HCT116 (cell line): ENCODE measurements at regions not wholly inside any gene's neighbourhood (a gene's known extent, or its start where the extent isn't known, plus 50 kb on each side); places are given as distances from the start of the nearest gene placed in this dataset.

Source experiments
- ATAC-seq: fragments of 200-7000 bp; cut with Tn5 transposase; 2 replicates; pipeline ENCODE4 v1.9.1; 2020; ENCODE audit warnings: mild to moderate bottlenecking, moderate library complexity
- BruUV-seq: library from RNA; stranded (reverse); fragments of 400-500 nt; replicated peaks from 2 replicates; lab custom pipeline; 2021; lab: Mats Ljungman, UMichigan
- CTCF ChIA-PET: fragments of 300-600 bp; sonication (Branson Sonifier 250); formaldehyde crosslinking; loops from one replicate; lab custom pipeline; 2021; ENCODE audit warnings: antibody characterized with exemption; lab: Charles Lee
- POLR2A ChIA-PET: fragments of 300-600, 350-600 bp; sonication (Branson Sonifier 250); formaldehyde crosslinking; loops from one replicate; lab custom pipeline; 2021; ENCODE audit warnings: antibody characterized with exemption; lab: Charles Lee
- RAD21 ChIA-PET, 2 experiments: fragments of 300-600 bp; sonication (Branson Sonifier 250); formaldehyde crosslinking; loops; one replicate each; lab custom pipeline; 2023; ENCODE audit warnings: low total read pairs in 2 of 2; ENCODE audit not compliant: uncharacterized antibody in 2 of 2, unreplicated experiment in 2 of 2, low non-redundant PET in 1 of 2; lab: Charles Lee
- DNase-seq: peaks from one replicate; pipeline ENCODE4 v3.0.0-alpha.2; 2010; ENCODE audit warnings: low read depth, low spot score
- H2AFZ ChIP-seq: fragments of 200-600 bp; shearing (Covaris generic), sonication (generic); 2 replicates; pipeline ENCODE4 v1.6.1; 2017; ENCODE audit warnings: low read depth, mixed run types, mixed read lengths, antibody characterized with exemption, low read length; ENCODE audit not compliant: poor library complexity, severe bottlenecking
- H3K27ac ChIP-seq: 2 replicates; pipeline ENCODE4 v1.5.1; 2012; ENCODE audit warnings: low read depth, low read length
- H3K27me3 ChIP-seq: fragments of 200-600 bp; sonication (generic); 2 replicates; pipeline ENCODE4 v1.6.1; 2016; ENCODE audit warnings: mixed run types, low read length, mixed read lengths; ENCODE audit not compliant: insufficient read depth
- H3K36me3 ChIP-seq, 2 experiments: fragments of 200-500 bp in 1 of 2; fragments of 200-600 bp in 1 of 2; sonication (Bioruptor generic) in 1 of 2; sonication (generic) in 1 of 2; 2 replicates each; pipeline versions ENCODE4 v1.5.1 to v1.6.1; 2014 to 2016; ENCODE audit warnings: low read length in 2 of 2, inconsistent platforms in 1 of 2, mixed read lengths in 1 of 2, mixed run types in 1 of 2; ENCODE audit not compliant: insufficient read depth in 2 of 2, control insufficient read depth in 1 of 2
- H3K4me1 ChIP-seq, 2 experiments: fragments of 200-600 bp in 1 of 2; sonication (generic) in 1 of 2; 2 replicates each; pipeline versions ENCODE4 v1.5.1 to v1.6.1; 2012 to 2017; ENCODE audit warnings: low read length in 2 of 2, inconsistent platforms in 1 of 2, mild to moderate bottlenecking in 1 of 2, mixed read lengths in 1 of 2, mixed run types in 1 of 2, moderate library complexity in 1 of 2; ENCODE audit not compliant: insufficient read depth in 2 of 2, control insufficient read depth in 1 of 2
- H3K4me2 ChIP-seq: fragments of 200-600 bp; sonication (generic); 2 replicates; pipeline ENCODE4 v1.6.1; 2017; ENCODE audit warnings: mixed run types, low read length, mixed read lengths
- H3K4me3 ChIP-seq, 2 experiments: fragments of 200-600 bp in 1 of 2; sonication (generic) in 1 of 2; replicated peaks in 1 of 2; 2 replicates each; pipeline ENCODE4 v1.5.1; 2011 to 2016; ENCODE audit warnings: low read length in 2 of 2, control low read depth in 1 of 2, low read depth in 1 of 2, mild to moderate bottlenecking in 1 of 2, mixed read lengths in 1 of 2, mixed run types in 1 of 2
- H3K79me2 ChIP-seq: fragments of 200-600 bp; sonication (generic); 2 replicates; pipeline ENCODE4 v1.6.1; 2017; ENCODE audit warnings: mild to moderate bottlenecking, mixed run types, low read length, moderate library complexity, mixed read lengths; ENCODE audit not compliant: insufficient read depth
- H3K9ac ChIP-seq: fragments of 200-600 bp; sonication (generic); 2 replicates; pipeline ENCODE4 v1.6.1; 2016; ENCODE audit warnings: low read length, mixed read lengths
- H3K9me2 ChIP-seq: fragments of 200-600 bp; sonication (generic), shearing (Covaris generic); 2 replicates; pipeline ENCODE4 v1.6.1; 2017; ENCODE audit warnings: mixed run types, mild to moderate bottlenecking, moderate library complexity; ENCODE audit not compliant: insufficient read depth
- H3K9me3 ChIP-seq, 2 experiments: fragments of 200-500 bp in 1 of 2; fragments of 200-600 bp in 1 of 2; sonication (Bioruptor generic) in 1 of 2; sonication (generic) in 1 of 2; 2 replicates each; pipeline ENCODE4 v1.6.1; 2014 to 2017; ENCODE audit warnings: low read length in 2 of 2, mixed read lengths in 2 of 2, inconsistent platforms in 1 of 2, low read depth in 1 of 2, mild to moderate bottlenecking in 1 of 2, mixed run types in 1 of 2, moderate library complexity in 1 of 2; ENCODE audit not compliant: control insufficient read depth in 1 of 2, insufficient read depth in 1 of 2
- H4K20me1 ChIP-seq: fragments of 200-600 bp; sonication (generic), shearing (Covaris generic); 2 replicates; pipeline ENCODE4 v1.6.1; 2017; ENCODE audit warnings: mixed run types, mild to moderate bottlenecking, moderate library complexity; ENCODE audit not compliant: insufficient read depth
- CEBPB ChIP-seq: IDR thresholded peaks from 2 replicates; pipeline ENCODE4 v1.6.1; 2012; ENCODE audit warnings: low read depth
- EZH2 ChIP-seq: fragments of 200-600 bp; sonication (generic); IDR thresholded peaks from 2 replicates; pipeline ENCODE4 v1.6.1; 2017; ENCODE audit warnings: antibody characterized with exemption, mixed run types
- POLR2AphosphoS5 ChIP-seq: IDR thresholded peaks from 2 replicates; pipeline ENCODE4 v1.6.1; 2011; ENCODE audit warnings: mild to moderate bottlenecking, low read depth, low read length, moderate library complexity
- REST ChIP-seq: IDR thresholded peaks from 2 replicates; pipeline ENCODE4 v1.6.1; 2012; ENCODE audit warnings: low read depth
- SIN3A ChIP-seq: IDR thresholded peaks from 2 replicates; pipeline ENCODE4 v1.6.1; 2012; ENCODE audit warnings: low read depth
- SP1 ChIP-seq: IDR thresholded peaks from 2 replicates; pipeline ENCODE4 v1.6.1; 2012; ENCODE audit warnings: low read depth
- YY1 ChIP-seq: IDR thresholded peaks from 2 replicates; pipeline ENCODE4 v1.6.1; 2011; ENCODE audit warnings: low read length, low read depth, moderate library complexity, mild to moderate bottlenecking; ENCODE audit not compliant: insufficient replicate concordance; ENCODE audit errors: extremely low read depth
- ZNF274 ChIP-seq: fragments of 200-500 bp; sonication (Bioruptor generic); IDR thresholded peaks from 2 replicates; pipeline ENCODE4 v1.6.1; 2014; ENCODE audit warnings: mild to moderate bottlenecking, low read depth, low read length, inconsistent platforms
- intact Hi-C: fragments of 100-400 bp; cut with micrococcal nuclease; formaldehyde crosslinking; loops from 2 replicates; pipeline ENCODE4 v1.10.0; 2022
- TF ChIP-seq, protein P1 (sequence below): IDR thresholded peaks from 2 replicates; pipeline ENCODE4 v1.6.1; 2012
- TF ChIP-seq, protein P2 (sequence below): IDR thresholded peaks from 2 replicates; pipeline ENCODE4 v1.6.1; 2011; ENCODE audit warnings: mild to moderate bottlenecking, low read length, moderate library complexity; ENCODE audit not compliant: insufficient replicate concordance; ENCODE audit errors: extremely low read depth
- TF ChIP-seq, protein P3 (sequence below), 3 experiments: fragments of 200-600 bp in 1 of 3; sonication (generic) in 1 of 3; IDR thresholded peaks in 2 of 3; conservative IDR thresholded peaks in 1 of 3; 2 replicates each; pipeline ENCODE4 v1.5.1; 2012 to 2017; ENCODE audit warnings: low read depth in 2 of 3, low read length in 2 of 3, antibody characterized with exemption in 1 of 3, borderline replicate concordance in 1 of 3, control low read depth in 1 of 3, mild to moderate bottlenecking in 1 of 3, mixed read lengths in 1 of 3, mixed run types in 1 of 3, moderate library complexity in 1 of 3; ENCODE audit not compliant: insufficient read depth in 1 of 3

GRCh38 chr4:112854420-112854819 lies 195.0 kb upstream of the ANK2 start:
- H3K9ac ChIP-seq = no peak overlapping the region
- CTCF ChIA-PET = interaction anchor here (1.0 to 1.4 kb wide), 2 partner anchors 84 to 89 kb away, joined by 4 to 6 read pairs; no protein-coding TSS in a partner anchor
- H3K4me1 ChIP-seq = peaks cover 5 to 11% of the 10 kb centered on the region in 2 experiments; a peak in 3 of 4 replicates
- no peak overlapping the region for H3K4me3 ChIP-seq
- no peaks in the 10 kb centered on the region for H3K36me3 ChIP-seq
- no TSS peak for BruUV-seq
- no peaks in the 10 kb centered on the region for H3K9me2 ChIP-seq
- TF ChIP-seq, protein P1, sequence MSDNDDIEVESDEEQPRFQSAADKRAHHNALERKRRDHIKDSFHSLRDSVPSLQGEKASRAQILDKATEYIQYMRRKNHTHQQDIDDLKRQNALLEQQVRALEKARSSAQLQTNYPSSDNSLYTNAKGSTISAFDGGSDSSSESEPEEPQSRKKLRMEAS = no peak
- DNase-seq = no peak
- H3K27me3 ChIP-seq = no peaks in the 10 kb centered on the region
- no peak overlapping the region for H3K4me2 ChIP-seq
- POLR2A ChIA-PET = no interaction called here
- H3K27ac ChIP-seq = no peak overlapping the region
- RAD21 ChIA-PET = interaction anchor here in 1 of 2 experiments (0.8 kb wide), 1 partner anchor 84 kb away, joined by 3 read pairs; no protein-coding TSS in a partner anchor
- H3K9me3 ChIP-seq = no peaks in the 10 kb centered on the region
- no peaks in the 10 kb centered on the region for H4K20me1 ChIP-seq
- no peaks in the 10 kb centered on the region for H3K79me2 ChIP-seq
- ATAC-seq = no peak
- intact Hi-C loops = no loop called here
- no peak overlapping the region for H2AFZ ChIP-seq

DNA sequence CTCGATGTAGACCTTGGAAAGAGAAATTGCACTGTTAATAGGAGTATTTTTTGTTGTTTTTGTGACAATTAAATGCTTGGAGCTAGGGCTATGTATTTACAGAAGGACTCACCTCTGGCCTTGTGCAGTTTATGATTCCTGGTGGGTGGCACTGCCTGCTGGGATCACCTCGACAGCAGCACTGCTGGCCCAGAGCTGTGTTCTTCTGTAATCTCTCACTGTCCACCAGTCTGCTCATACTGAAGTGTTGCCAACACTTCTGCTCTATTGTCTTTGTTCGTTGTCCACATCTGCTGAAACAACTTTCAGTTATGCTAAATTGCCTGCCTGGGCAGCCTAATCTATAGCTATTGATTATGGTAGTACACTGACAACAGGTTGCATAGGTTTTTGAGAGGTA lies 194.4 kb upstream of the ANK2 start:
- intact Hi-C loops = no loop called here
- H3K36me3 ChIP-seq = no peaks in the 10 kb centered on the region
- no peak overlapping the region for H3K4me2 ChIP-seq
- no peak overlapping the region for H3K27ac ChIP-seq
- ChIA-PET POLR2A (no interaction called here), CTCF (interaction anchor here (1.0 to 1.4 kb wide), 2 partner anchors 83 to 90 kb away, joined by 4 to 6 read pairs; no protein-coding TSS in a partner anchor), RAD21 (no interaction called here)
- H3K4me1 ChIP-seq = peaks cover 5 to 11% of the 10 kb centered on the region in 2 experiments; a peak in 3 of 4 replicates
- DNase-seq (no peak), ATAC-seq (no peak)
- H3K4me3 ChIP-seq = no peak overlapping the region
- H2AFZ ChIP-seq = no peak overlapping the region
- no peaks in the 10 kb centered on the region for H4K20me1 ChIP-seq
- H3K9me2 ChIP-seq = no peaks in the 10 kb centered on the region
- H3K27me3 ChIP-seq = no peaks in the 10 kb centered on the region
- no peaks in the 10 kb centered on the region for H3K79me2 ChIP-seq
- no peak overlapping the region for H3K9ac ChIP-seq
- no peaks in the 10 kb centered on the region for H3K9me3 ChIP-seq
- BruUV-seq = no TSS peak
- TF ChIP-seq SIN3A = no peak
- TF ChIP-seq YY1 = no peak
- TF ChIP-seq, protein P2, sequence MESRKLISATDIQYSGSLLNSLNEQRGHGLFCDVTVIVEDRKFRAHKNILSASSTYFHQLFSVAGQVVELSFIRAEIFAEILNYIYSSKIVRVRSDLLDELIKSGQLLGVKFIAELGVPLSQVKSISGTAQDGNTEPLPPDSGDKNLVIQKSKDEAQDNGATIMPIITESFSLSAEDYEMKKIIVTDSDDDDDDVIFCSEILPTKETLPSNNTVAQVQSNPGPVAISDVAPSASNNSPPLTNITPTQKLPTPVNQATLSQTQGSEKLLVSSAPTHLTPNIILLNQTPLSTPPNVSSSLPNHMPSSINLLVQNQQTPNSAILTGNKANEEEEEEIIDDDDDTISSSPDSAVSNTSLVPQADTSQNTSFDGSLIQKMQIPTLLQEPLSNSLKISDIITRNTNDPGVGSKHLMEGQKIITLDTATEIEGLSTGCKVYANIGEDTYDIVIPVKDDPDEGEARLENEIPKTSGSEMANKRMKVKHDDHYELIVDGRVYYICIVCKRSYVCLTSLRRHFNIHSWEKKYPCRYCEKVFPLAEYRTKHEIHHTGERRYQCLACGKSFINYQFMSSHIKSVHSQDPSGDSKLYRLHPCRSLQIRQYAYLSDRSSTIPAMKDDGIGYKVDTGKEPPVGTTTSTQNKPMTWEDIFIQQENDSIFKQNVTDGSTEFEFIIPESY = no peak
- TF ChIP-seq EZH2 = no peak
- no peak for TF ChIP-seq POLR2AphosphoS5
- no peak for TF ChIP-seq REST
- no peak for TF ChIP-seq CEBPB
- no peak for TF ChIP-seq ZNF274
- TF ChIP-seq, protein P3, sequence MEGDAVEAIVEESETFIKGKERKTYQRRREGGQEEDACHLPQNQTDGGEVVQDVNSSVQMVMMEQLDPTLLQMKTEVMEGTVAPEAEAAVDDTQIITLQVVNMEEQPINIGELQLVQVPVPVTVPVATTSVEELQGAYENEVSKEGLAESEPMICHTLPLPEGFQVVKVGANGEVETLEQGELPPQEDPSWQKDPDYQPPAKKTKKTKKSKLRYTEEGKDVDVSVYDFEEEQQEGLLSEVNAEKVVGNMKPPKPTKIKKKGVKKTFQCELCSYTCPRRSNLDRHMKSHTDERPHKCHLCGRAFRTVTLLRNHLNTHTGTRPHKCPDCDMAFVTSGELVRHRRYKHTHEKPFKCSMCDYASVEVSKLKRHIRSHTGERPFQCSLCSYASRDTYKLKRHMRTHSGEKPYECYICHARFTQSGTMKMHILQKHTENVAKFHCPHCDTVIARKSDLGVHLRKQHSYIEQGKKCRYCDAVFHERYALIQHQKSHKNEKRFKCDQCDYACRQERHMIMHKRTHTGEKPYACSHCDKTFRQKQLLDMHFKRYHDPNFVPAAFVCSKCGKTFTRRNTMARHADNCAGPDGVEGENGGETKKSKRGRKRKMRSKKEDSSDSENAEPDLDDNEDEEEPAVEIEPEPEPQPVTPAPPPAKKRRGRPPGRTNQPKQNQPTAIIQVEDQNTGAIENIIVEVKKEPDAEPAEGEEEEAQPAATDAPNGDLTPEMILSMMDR (IDR thresholded peaks at IDR 0.05 in 2 of 3, conservative IDR thresholded peaks at IDR 0.05 in 1 of 3; ENCODE audit: borderline replicate concordance in 1 of 3, insufficient read depth in 1 of 3, low read depth in 2 of 3, low read length in 2 of 3) = no peak
- no peak for TF ChIP-seq SP1
